Fibroblast of lung (primary cell): ENCODE measurements at regions not wholly inside any gene's neighbourhood (a gene's known extent, or its start where the extent isn't known, plus 50 kb on each side); places are given as distances from the start of the nearest gene placed in this dataset.

Experiments
- DNase-seq, 2 donors: peaks; one replicate each; pipeline versions ENCODE4 v3.0.0 to v3.0.0-alpha.2; 2010; ENCODE audit warnings: low read depth in 2 of 2
- H2AFZ ChIP-seq: 2 replicates; pipeline ENCODE4 v1.5.1; 2012; ENCODE audit warnings: low read length, control low read depth, inconsistent platforms
- H3K27ac ChIP-seq: 2 replicates; pipeline ENCODE4 v1.5.1; 2011; ENCODE audit warnings: low read length, control low read depth; ENCODE audit not compliant: insufficient read depth
- H3K27me3 ChIP-seq: 2 replicates; pipeline ENCODE4 v1.5.1; 2011; ENCODE audit warnings: mild to moderate bottlenecking, low read length; ENCODE audit not compliant: control insufficient read depth, insufficient read depth
- H3K36me3 ChIP-seq: 2 replicates; pipeline ENCODE4 v1.5.1; 2011; ENCODE audit warnings: low read length; ENCODE audit not compliant: control insufficient read depth, insufficient read depth
- H3K4me1 ChIP-seq: 2 replicates; pipeline ENCODE4 v1.5.1; 2011; ENCODE audit warnings: low read length; ENCODE audit not compliant: control insufficient read depth, insufficient read depth; ENCODE audit errors: extremely low read depth
- H3K4me2 ChIP-seq: 2 replicates; pipeline ENCODE4 v1.5.1; 2011; ENCODE audit warnings: low read length, control low read depth; ENCODE audit not compliant: insufficient read depth; ENCODE audit errors: extremely low read depth
- H3K4me3 ChIP-seq, 4 experiments: fragments of 200-600 bp in 1 of 4; sonication (generic) in 1 of 4; replicated peaks in 1 of 4; 2 replicates each; pipeline ENCODE4 v1.5.1; 2011 to 2016; ENCODE audit warnings: low read length in 4 of 4, low read depth in 3 of 4, mild to moderate bottlenecking in 3 of 4, control low read depth in 2 of 4, inconsistent platforms in 1 of 4, mixed read lengths in 1 of 4; ENCODE audit not compliant: insufficient read depth in 1 of 4; ENCODE audit errors: control extremely low read depth in 1 of 4
- H3K79me2 ChIP-seq: 2 replicates; pipeline ENCODE4 v1.5.1; 2012; ENCODE audit warnings: mild to moderate bottlenecking, low read length, inconsistent platforms; ENCODE audit not compliant: control insufficient read depth, insufficient read depth
- H3K9ac ChIP-seq: 2 replicates; pipeline ENCODE4 v1.5.1; 2011; ENCODE audit warnings: mild to moderate bottlenecking, low read length, control low read depth; ENCODE audit not compliant: insufficient read depth
- H3K9me3 ChIP-seq: 2 replicates; pipeline ENCODE4 v1.5.1; 2012; ENCODE audit warnings: low read depth, low read length; ENCODE audit not compliant: control insufficient read depth, insufficient read depth
- H4K20me1 ChIP-seq: 2 replicates; pipeline ENCODE4 v1.5.1; 2011; ENCODE audit warnings: low read length; ENCODE audit not compliant: control insufficient read depth, insufficient read depth; ENCODE audit errors: extremely low read depth
- CTCF ChIP-seq, 2 donors: IDR thresholded peaks in 1 of 2; conservative IDR thresholded peaks in 1 of 2; 1 replicate in 1 of 2; 2 replicates in 1 of 2; pipeline ENCODE4 v1.5.1; 2011 to 2012; ENCODE audit warnings: low read length in 2 of 2, control low read depth in 1 of 2, inconsistent platforms in 1 of 2, low read depth in 1 of 2, mild to moderate bottlenecking in 1 of 2
- EZH2 ChIP-seq: IDR thresholded peaks from 2 replicates; pipeline ENCODE4 v1.5.1; 2012; ENCODE audit warnings: low read length, control low read depth, mild to moderate bottlenecking; ENCODE audit errors: missing control alignments

DNA sequence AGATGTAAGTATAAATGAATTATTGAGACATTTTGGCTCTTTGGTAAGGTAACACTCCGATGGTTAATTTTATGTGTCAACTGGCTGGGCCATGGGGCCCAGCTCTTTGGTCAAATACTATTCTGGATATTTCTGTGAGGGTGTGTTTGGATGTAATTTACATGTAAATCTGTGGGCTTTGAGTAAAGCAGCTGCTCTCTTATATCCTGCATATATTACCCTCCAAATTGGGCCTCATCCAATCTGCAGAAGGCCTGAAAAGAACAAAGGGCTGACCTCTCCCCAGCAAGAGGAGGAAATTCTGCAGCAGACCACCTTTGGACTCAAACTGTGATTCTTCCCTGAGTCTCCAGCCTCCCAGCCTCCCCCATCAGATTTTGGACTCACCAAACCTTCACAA, 464.1 kb downstream of the PLCL1 start:
- Histone ChIP-seq H3K79me2 (no peaks in the 10 kb centered on the region), H3K4me2 (no peak overlapping the region), H3K36me3 (no peaks in the 10 kb centered on the region), H2AFZ (no peak overlapping the region), H3K9me3 (no peaks in the 10 kb centered on the region), H4K20me1 (no peaks in the 10 kb centered on the region), H3K4me1 (no peaks in the 10 kb centered on the region), H3K9ac (no peak overlapping the region), H3K27me3 (no peaks in the 10 kb centered on the region), H3K4me3 (no peak overlapping the region), H3K27ac (no peak overlapping the region)
- no peak for DNase-seq
- TF ChIP-seq EZH2, result no peak
- no peak for TF ChIP-seq CTCF (conservative IDR thresholded peaks at IDR 0.05 in 1 of 2, IDR thresholded peaks at IDR 0.05 in 1 of 2; ENCODE audit: low read depth in 1 of 2, low read length in 2 of 2)

- no peaks in the 10 kb centered on the region for H3K79me2 ChIP-seq
- DNase-seq, result no peak
- no peak overlapping the region for H3K4me2 ChIP-seq
- no peak overlapping the region for H3K9ac ChIP-seq
- no peaks in the 10 kb centered on the region for H3K9me3 ChIP-seq
- H3K27ac ChIP-seq, result no peak overlapping the region
- no peak overlapping the region for H2AFZ ChIP-seq
- no peaks in the 10 kb centered on the region for H4K20me1 ChIP-seq
- TF ChIP-seq CTCF (conservative IDR thresholded peaks at IDR 0.05 in 1 of 2, IDR thresholded peaks at IDR 0.05 in 1 of 2; ENCODE audit: low read depth in 1 of 2, low read length in 2 of 2) (no peak), EZH2 (no peak)
- H3K36me3 ChIP-seq, result no peaks in the 10 kb centered on the region
- H3K4me3 ChIP-seq, result no peak overlapping the region
- no peaks in the 10 kb centered on the region for H3K4me1 ChIP-seq
- no peaks in the 10 kb centered on the region for H3K27me3 ChIP-seq
These were observed 455.1 kb downstream of the PLCL1 start for GRCh38 chr2:198259496-198259895.

DNA sequence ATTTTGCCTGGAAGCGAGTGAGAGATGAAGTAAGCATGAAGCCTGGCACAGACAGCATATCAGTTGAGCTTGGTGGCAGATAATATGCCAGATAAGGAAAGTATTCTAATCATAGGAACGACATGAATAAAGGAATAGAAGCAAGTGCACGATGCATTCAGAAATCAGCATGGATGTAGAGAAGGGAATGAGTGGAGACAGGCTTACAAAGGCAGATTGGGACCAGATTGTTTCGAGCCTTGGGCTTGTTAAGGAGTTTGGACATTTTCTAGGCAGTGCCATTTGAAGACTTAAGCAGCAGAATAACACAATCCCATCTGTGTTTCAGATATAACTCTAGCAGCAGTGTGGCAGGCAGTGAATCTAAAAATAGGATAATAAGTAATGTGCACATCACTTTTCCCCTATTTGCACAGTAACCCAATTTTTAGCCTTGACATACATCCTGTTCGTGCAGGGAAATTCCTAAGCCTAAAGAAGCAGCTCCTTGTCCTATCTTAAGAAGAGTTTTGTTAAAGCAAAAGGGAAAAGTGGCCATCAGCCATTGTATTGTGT, 450.2 kb downstream of the PLCL1 start:
- TF ChIP-seq EZH2 (no peak), CTCF (conservative IDR thresholded peaks at IDR 0.05 in 1 of 2, IDR thresholded peaks at IDR 0.05 in 1 of 2; ENCODE audit: low read depth in 1 of 2, low read length in 2 of 2) (no peak)
- no peaks in the 10 kb centered on the region for H3K9me3 ChIP-seq
- H3K79me2 ChIP-seq, result no peaks in the 10 kb centered on the region
- H3K4me3 ChIP-seq, result no peak overlapping the region
- no peak overlapping the region for H3K4me2 ChIP-seq
- no peaks in the 10 kb centered on the region for H3K4me1 ChIP-seq
- H3K27ac ChIP-seq, result no peak overlapping the region
- H2AFZ ChIP-seq, result no peak overlapping the region
- no peak overlapping the region for H3K9ac ChIP-seq
- no peaks in the 10 kb centered on the region for H4K20me1 ChIP-seq
- no peak for DNase-seq
- H3K27me3 ChIP-seq, result no peaks in the 10 kb centered on the region
- no peaks in the 10 kb centered on the region for H3K36me3 ChIP-seq
